ENCODE measurements at regions not wholly inside any gene's neighbourhood (a gene's known extent, or its start where the extent isn't known, plus 50 kb on each side); places are given as distances from the start of the nearest gene placed in this dataset.

GRCh38 chr13:107456431-107456830, 758.9 kb downstream of the LIG4 start:
- H3K27ac ChIP-seq: no peak overlapping the region
- H3K27me3 ChIP-seq (ENCODE audit: insufficient read depth, low read depth, severe bottlenecking): no peaks in the 10 kb centered on the region
- H3K36me3 ChIP-seq: no peaks in the 10 kb centered on the region
- H3K4me3 ChIP-seq (ENCODE audit: low read depth, low read length): no peak overlapping the region
- no peak for DNase-seq
- H3K9me3 ChIP-seq (ENCODE audit: severe bottlenecking): peaks cover 18% of the 10 kb centered on the region
- no peak for TF ChIP-seq CTCF (IDR thresholded peaks at IDR 0.05; ENCODE audit: low read depth, low read length)

GRCh38 chr13:107452833-107453232, 762.5 kb downstream of the LIG4 start:
- Histone ChIP-seq H3K27me3 (ENCODE audit: insufficient read depth, low read depth, severe bottlenecking) (peaks cover 2% of the 10 kb centered on the region), H3K9me3 (ENCODE audit: severe bottlenecking) (peaks cover 18% of the 10 kb centered on the region), H3K27ac (no peak overlapping the region), H3K36me3 (no peaks in the 10 kb centered on the region), H3K4me3 (ENCODE audit: low read depth, low read length) (no peak overlapping the region)
- no peak for TF ChIP-seq CTCF (IDR thresholded peaks at IDR 0.05; ENCODE audit: low read depth, low read length)
- DNase-seq: no peak

- Histone ChIP-seq H3K27ac (no peak overlapping the region), H3K4me3 (ENCODE audit: low read depth, low read length) (no peak overlapping the region), H3K27me3 (ENCODE audit: insufficient read depth, low read depth, severe bottlenecking) (peaks cover 2% of the 10 kb centered on the region), H3K9me3 (ENCODE audit: severe bottlenecking) (peaks cover 18% of the 10 kb centered on the region), H3K36me3 (no peaks in the 10 kb centered on the region)
- DNase-seq: no peak
- no peak for TF ChIP-seq CTCF (IDR thresholded peaks at IDR 0.05; ENCODE audit: low read depth, low read length)
Observed at GRCh38 chr13:107450931-107451330, 764.4 kb downstream of the LIG4 start.

- Histone ChIP-seq H3K9me3 (ENCODE audit: severe bottlenecking) (peaks cover 18% of the 10 kb centered on the region), H3K27me3 (ENCODE audit: insufficient read depth, low read depth, severe bottlenecking) (peaks cover 2% of the 10 kb centered on the region), H3K4me3 (ENCODE audit: low read depth, low read length) (no peak overlapping the region), H3K36me3 (no peaks in the 10 kb centered on the region), H3K27ac (no peak overlapping the region)
- no peak for TF ChIP-seq CTCF (IDR thresholded peaks at IDR 0.05; ENCODE audit: low read depth, low read length)
- DNase-seq: no peak
Observed at GRCh38 chr13:107450431-107450830, 764.9 kb downstream of the LIG4 start.

GRCh38 chr13:107447591-107447990, 767.7 kb downstream of the LIG4 start:
- peaks cover 2% of the 10 kb centered on the region for H3K27me3 ChIP-seq (ENCODE audit: insufficient read depth, low read depth, severe bottlenecking)
- H3K9me3 ChIP-seq (ENCODE audit: severe bottlenecking): peaks cover under 1% of the 10 kb centered on the region
- TF ChIP-seq CTCF (IDR thresholded peaks at IDR 0.05; ENCODE audit: low read depth, low read length): no peak
- no peak overlapping the region for H3K27ac ChIP-seq
- no peak overlapping the region for H3K4me3 ChIP-seq (ENCODE audit: low read depth, low read length)
- H3K36me3 ChIP-seq: no peaks in the 10 kb centered on the region
- no peak for DNase-seq

- Histone ChIP-seq H3K36me3 (no peaks in the 10 kb centered on the region), H3K4me3 (ENCODE audit: low read depth, low read length) (no peak overlapping the region), H3K27ac (no peak overlapping the region), H3K9me3 (ENCODE audit: severe bottlenecking) (no peaks in the 10 kb centered on the region), H3K27me3 (ENCODE audit: insufficient read depth, low read depth, severe bottlenecking) (peaks cover 2% of the 10 kb centered on the region)
- DNase-seq: no peak
- TF ChIP-seq CTCF (IDR thresholded peaks at IDR 0.05; ENCODE audit: low read depth, low read length): no peak
Observed at GRCh38 chr13:107441279-107441678, 774.1 kb downstream of the LIG4 start.

Data from WERI-Rb-1 (cell line).